ENCODE measurements at regions not wholly inside any gene's neighbourhood (a gene's known extent, or its start where the extent isn't known, plus 50 kb on each side); places are given as distances from the start of the nearest gene placed in this dataset.

DNA sequence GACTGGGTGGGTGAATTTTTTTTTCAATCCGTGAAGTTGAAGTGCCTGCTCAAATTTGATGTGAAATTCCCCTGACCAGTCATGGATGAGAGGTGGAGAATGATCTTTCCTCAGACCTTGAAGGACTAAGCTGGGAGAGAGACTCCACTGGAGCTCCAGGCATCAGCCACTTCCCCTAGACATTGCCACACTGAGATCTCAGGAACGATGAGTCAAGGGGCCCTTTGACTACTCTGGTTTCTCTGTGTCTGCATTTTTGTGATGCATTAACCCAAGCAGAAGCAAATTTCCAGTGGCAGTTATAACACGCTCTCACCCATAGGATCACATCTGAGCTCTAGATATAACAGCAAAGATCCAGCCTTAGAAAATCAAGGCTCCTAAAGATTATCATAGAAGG, 171.2 kb upstream of the KIF2A start:
- Histone ChIP-seq H3K4me3 (replicated peaks in 1 of 3; ENCODE audit: insufficient read depth in 1 of 3, low read depth in 1 of 3, low read length in 3 of 3) (no peak overlapping the region), H3K4me1 (ENCODE audit: control insufficient read depth, extremely low read depth, insufficient read depth, low read length) (no peaks in the 10 kb centered on the region), H3K27me3 (ENCODE audit: control insufficient read depth in 2 of 2, insufficient read depth in 2 of 2, low read length in 2 of 2) (peaks cover 2 to 7% of the 10 kb centered on the region in 2 experiments), H4K20me1 (replicated peaks; ENCODE audit: control insufficient read depth, extremely low read depth, insufficient read depth, low read length) (no peaks in the 10 kb centered on the region), H3K9me3 (replicated peaks; ENCODE audit: control insufficient read depth, insufficient read depth, low read length) (no peaks in the 10 kb centered on the region), H3K9ac (replicated peaks; ENCODE audit: extremely low read depth, insufficient read depth, low read length) (no peak overlapping the region), H3K9me1 (replicated peaks; ENCODE audit: control insufficient read depth, extremely low read depth, insufficient read depth, low read length) (no peaks in the 10 kb centered on the region), H3K36me3 (ENCODE audit: control insufficient read depth in 2 of 2, extremely low read depth in 1 of 2, insufficient read depth in 2 of 2, low read length in 2 of 2) (no peaks in the 10 kb centered on the region), H2AFZ (ENCODE audit: low read depth, low read length) (no peak overlapping the region), H3K4me2 (ENCODE audit: insufficient read depth, low read length) (no peak overlapping the region), H3K27ac (ENCODE audit: insufficient read depth, low read depth, low read length) (no peak overlapping the region), H3K79me2 (ENCODE audit: control insufficient read depth, insufficient read depth, low read length) (no peaks in the 10 kb centered on the region)
- POLR2A ChIA-PET, result no interaction called here
- CTCF ChIA-PET, result interaction anchor here (1.9 kb wide), 1 partner anchor 9 kb away, joined by 9 read pairs; no protein-coding TSS in a partner anchor
- no peak for FAIRE-seq
- intact Hi-C loops (cut with micrococcal nuclease) (no loop called here), dilution Hi-C loops (cut with MboI; ENCODE audit: extremely low pct_ligation_motif_present, low sequenced_read_pairs) (no loop called here)
- TF ChIP-seq EZH2 (IDR thresholded peaks at IDR 0.05; ENCODE audit: borderline replicate concordance, low read depth, low read length, severe bottlenecking) (no peak), POLR2A (IDR thresholded peaks at IDR 0.05; ENCODE audit: low read depth, low read length) (no peak), POLR2AphosphoS5 (IDR thresholded peaks at IDR 0.05; ENCODE audit: insufficient read depth, low read depth, low read length) (no peak), GATA2 (IDR thresholded peaks at IDR 0.05; ENCODE audit: insufficient read depth, insufficient read length, low read depth, low read length) (no peak), FOS (IDR thresholded peaks at IDR 0.05; ENCODE audit: borderline replicate concordance, insufficient read depth, low read length) (no peak), MYC (IDR thresholded peaks at IDR 0.05; ENCODE audit: low read depth, low read length) (no peak), JUN (IDR thresholded peaks at IDR 0.05; ENCODE audit: borderline replicate concordance, insufficient read depth, insufficient read length, low read depth) (no peak)
- TF ChIP-seq, protein P1, sequence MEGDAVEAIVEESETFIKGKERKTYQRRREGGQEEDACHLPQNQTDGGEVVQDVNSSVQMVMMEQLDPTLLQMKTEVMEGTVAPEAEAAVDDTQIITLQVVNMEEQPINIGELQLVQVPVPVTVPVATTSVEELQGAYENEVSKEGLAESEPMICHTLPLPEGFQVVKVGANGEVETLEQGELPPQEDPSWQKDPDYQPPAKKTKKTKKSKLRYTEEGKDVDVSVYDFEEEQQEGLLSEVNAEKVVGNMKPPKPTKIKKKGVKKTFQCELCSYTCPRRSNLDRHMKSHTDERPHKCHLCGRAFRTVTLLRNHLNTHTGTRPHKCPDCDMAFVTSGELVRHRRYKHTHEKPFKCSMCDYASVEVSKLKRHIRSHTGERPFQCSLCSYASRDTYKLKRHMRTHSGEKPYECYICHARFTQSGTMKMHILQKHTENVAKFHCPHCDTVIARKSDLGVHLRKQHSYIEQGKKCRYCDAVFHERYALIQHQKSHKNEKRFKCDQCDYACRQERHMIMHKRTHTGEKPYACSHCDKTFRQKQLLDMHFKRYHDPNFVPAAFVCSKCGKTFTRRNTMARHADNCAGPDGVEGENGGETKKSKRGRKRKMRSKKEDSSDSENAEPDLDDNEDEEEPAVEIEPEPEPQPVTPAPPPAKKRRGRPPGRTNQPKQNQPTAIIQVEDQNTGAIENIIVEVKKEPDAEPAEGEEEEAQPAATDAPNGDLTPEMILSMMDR (IDR thresholded peaks at IDR 0.05; ENCODE audit: extremely low read depth in 1 of 2, insufficient read depth in 1 of 2, low read depth in 1 of 2, low read length in 2 of 2), result no peak
- TF ChIP-seq, protein P2, sequence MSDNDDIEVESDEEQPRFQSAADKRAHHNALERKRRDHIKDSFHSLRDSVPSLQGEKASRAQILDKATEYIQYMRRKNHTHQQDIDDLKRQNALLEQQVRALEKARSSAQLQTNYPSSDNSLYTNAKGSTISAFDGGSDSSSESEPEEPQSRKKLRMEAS (IDR thresholded peaks at IDR 0.05; ENCODE audit: insufficient read depth, insufficient read length), result no peak
- BruUV-seq (replicated peaks), result no TSS peak
- DNase-seq (ENCODE audit: low read depth, low spot score), result no peak
